IMR-90 (cell line): ENCODE measurements at regions not wholly inside any gene's neighbourhood (a gene's known extent, or its start where the extent isn't known, plus 50 kb on each side); places are given as distances from the start of the nearest gene placed in this dataset.

Experiments
- ATAC-seq: fragments of 200-7000 bp; cut with Tn5 transposase; 2 replicates; pipeline ENCODE4 v1.9.1; 2020; ENCODE audit warnings: low read depth, mild to moderate bottlenecking, moderate library complexity
- BruUV-seq: library from RNA; stranded (reverse); fragments of 400-500 nt; replicated peaks from 2 replicates; lab custom pipeline; 2021; lab: Mats Ljungman, UMichigan
- CTCF ChIA-PET: fragments of 300-600 bp; formaldehyde crosslinking; extraction: SDS; loops from one replicate; lab custom pipeline; 2021; ENCODE audit warnings: antibody characterized with exemption; lab: Yijun Ruan, JAX
- POLR2A ChIA-PET: fragments of 300-600 bp; sonication (Branson Sonifier 250); formaldehyde crosslinking; loops from one replicate; lab custom pipeline; 2022; ENCODE audit warnings: antibody characterized with exemption; ENCODE audit not compliant: unreplicated experiment; lab: Charles Lee
- DNase-seq: peaks from one replicate; pipeline ENCODE4 v3.0.0; 2013
- H2AFZ ChIP-seq: replicated peaks from 2 replicates; pipeline ENCODE3; 2013; ENCODE audit warnings: low read length, mild to moderate bottlenecking; ENCODE audit not compliant: poor library complexity
- H2AK5ac ChIP-seq: 2 replicates; pipeline ENCODE4 v1.6.1; 2013; ENCODE audit warnings: low read depth, low read length, inconsistent platforms
- H2AK9ac ChIP-seq: replicated peaks from 2 replicates; pipeline ENCODE3; 2013; ENCODE audit warnings: mild to moderate bottlenecking, low read depth, low read length, moderate library complexity; ENCODE audit not compliant: poor library complexity
- H2BK120ac ChIP-seq: 2 replicates; pipeline ENCODE4 v1.6.1; 2013; ENCODE audit warnings: low read depth, low read length, inconsistent platforms
- H2BK15ac ChIP-seq: 3 replicates; pipeline ENCODE4 v1.6.1; 2013; ENCODE audit warnings: low read depth, low read length, inconsistent platforms
- H2BK20ac ChIP-seq: 2 replicates; pipeline ENCODE4 v1.6.1; 2013; ENCODE audit warnings: low read depth, mild to moderate bottlenecking, inconsistent platforms, low read length, moderate library complexity
- H2BK5ac ChIP-seq: 2 replicates; pipeline ENCODE4 v1.6.1; 2013; ENCODE audit warnings: mild to moderate bottlenecking, low read depth, low read length, inconsistent platforms; ENCODE audit not compliant: poor library complexity, severe bottlenecking
- H3K14ac ChIP-seq: replicated peaks from 2 replicates; pipeline ENCODE4 v1.6.1; 2013; ENCODE audit warnings: low read depth, low read length, inconsistent platforms
- H3K18ac ChIP-seq: 2 replicates; pipeline ENCODE4 v1.6.1; 2013; ENCODE audit warnings: low read depth, low read length, control low read depth
- H3K23ac ChIP-seq: 2 replicates; pipeline ENCODE4 v1.6.1; 2013; ENCODE audit warnings: low read depth, low read length, inconsistent platforms
- H3K27ac ChIP-seq: 2 replicates; pipeline ENCODE4 v1.5.1; 2013; ENCODE audit warnings: mild to moderate bottlenecking, control low read depth, low read length; ENCODE audit not compliant: insufficient read depth
- H3K27me3 ChIP-seq: 2 replicates; pipeline ENCODE4 v1.6.1; 2013; ENCODE audit warnings: low read length; ENCODE audit not compliant: control insufficient read depth, insufficient read depth
- H3K36me3 ChIP-seq: 2 replicates; pipeline ENCODE4 v1.6.1; 2013; ENCODE audit warnings: low read length, mixed read lengths; ENCODE audit not compliant: control insufficient read depth, insufficient read depth
- H3K4ac ChIP-seq: 2 replicates; pipeline ENCODE4 v1.6.1; 2013; ENCODE audit warnings: low read depth, low read length, inconsistent platforms
- H3K4me1 ChIP-seq: 2 replicates; pipeline ENCODE4 v1.6.1; 2013; ENCODE audit warnings: low read length, mixed read lengths; ENCODE audit not compliant: control insufficient read depth, insufficient read depth
- H3K4me2 ChIP-seq: 2 replicates; pipeline ENCODE4 v1.6.1; 2013; ENCODE audit warnings: low read depth, mild to moderate bottlenecking, control low read depth, low read length, moderate library complexity
- H3K4me3 ChIP-seq: 2 replicates; pipeline ENCODE4 v1.5.1; 2013; ENCODE audit warnings: low read depth, mild to moderate bottlenecking, control low read depth, low read length, moderate library complexity; ENCODE audit not compliant: insufficient read depth
- H3K56ac ChIP-seq: 2 replicates; pipeline ENCODE4 v1.6.1; 2013; ENCODE audit warnings: low read length, inconsistent platforms; ENCODE audit not compliant: insufficient read depth; ENCODE audit errors: extremely low read depth
- H3K79me1 ChIP-seq, 2 experiments: 2 replicates each; pipeline ENCODE4 v1.6.1; 2013; ENCODE audit warnings: low read length in 2 of 2, inconsistent platforms in 1 of 2, low read depth in 1 of 2
- H3K9ac ChIP-seq: 2 replicates; pipeline ENCODE4 v1.6.1; 2013; ENCODE audit warnings: low read depth, low read length, control low read depth
- H3K9me1 ChIP-seq: 2 replicates; pipeline ENCODE4 v1.6.1; 2013; ENCODE audit warnings: low read length, inconsistent platforms; ENCODE audit not compliant: insufficient read depth
- H3K9me3 ChIP-seq: 2 replicates; pipeline ENCODE4 v1.6.1; 2013; ENCODE audit warnings: low read length; ENCODE audit not compliant: control insufficient read depth, insufficient read depth
- H4K20me1 ChIP-seq: 2 replicates; pipeline ENCODE4 v1.6.1; 2013; ENCODE audit warnings: low read length, inconsistent platforms; ENCODE audit not compliant: insufficient read depth
- H4K5ac ChIP-seq: 2 replicates; pipeline ENCODE4 v1.6.1; 2013; ENCODE audit warnings: mild to moderate bottlenecking, low read depth, low read length, control low read depth
- H4K8ac ChIP-seq, 2 experiments: 2 replicates each; pipeline ENCODE4 v1.6.1; 2013; ENCODE audit warnings: low read depth in 2 of 2, low read length in 2 of 2, control low read depth in 1 of 2, inconsistent platforms in 1 of 2
- H4K91ac ChIP-seq: 2 replicates; pipeline ENCODE4 v1.6.1; 2013; ENCODE audit warnings: low read depth, low read length, inconsistent platforms; ENCODE audit not compliant: insufficient read depth
- CTCF ChIP-seq: conservative IDR thresholded peaks from 2 replicates; pipeline ENCODE4 v1.5.1; 2012; ENCODE audit warnings: mild to moderate bottlenecking, low read depth, low read length, improper control_type of control experiment
- MAFK ChIP-seq: IDR thresholded peaks from 2 replicates; pipeline ENCODE4 v1.6.1; 2012; ENCODE audit warnings: low read depth, low read length, improper control_type of control experiment
- WGBS, 2 experiments: methylation state at CpG; one replicate each; pipeline versions ENCODE4 v1.1.5 to v1.1.7; 2013; ENCODE audit warnings: missing lambda C conversion rate in 2 of 2; ENCODE audit not compliant: insufficient read length in 1 of 2; ENCODE audit errors: extremely low coverage in 2 of 2; 5-methylcytosine and 5-hydroxymethylcytosine counted together
- dilution Hi-C: fragments of 300-500 bp; cut with HindIII; formaldehyde crosslinking; loops from one replicate; pipeline ENCODE4 v1.14.3; 2018; ENCODE audit warnings: low sequenced_read_pairs; ENCODE audit not compliant: unreplicated experiment
- in situ Hi-C: fragments of 300-500 bp; cut with MboI; formaldehyde crosslinking; loops from 3 replicates; pipeline ENCODE4 v1.14.3; 2019; ENCODE audit warnings: low sequenced_read_pairs, inconsistent platforms, mixed read lengths
- intact Hi-C: fragments of 100-400 bp; cut with micrococcal nuclease; formaldehyde crosslinking; loops from 2 replicates; pipeline ENCODE4 v1.10.0; 2022

- no TSS peak for BruUV-seq
- no peak overlapping the region for H2AK9ac ChIP-seq
- ChIA-PET POLR2A (no interaction called here), CTCF (interaction anchor here (1.0 to 2.0 kb wide), 7 partner anchors 9 to 127 kb away, joined by 3 to 10 read pairs (median 4); no protein-coding TSS in a partner anchor)
- H2AK5ac ChIP-seq, result no peak overlapping the region
- 0 out of 2 replicates have a peak, but pooled peaks cover 2% of the 10 kb centered on the region for H3K9me1 ChIP-seq
- no peak overlapping the region for H3K9ac ChIP-seq
- peak overlapping the region; percentile 9; the same call in 1 of the 2 replicates for H2BK20ac ChIP-seq
- ATAC-seq (no peak), DNase-seq (no peak)
- H2BK120ac ChIP-seq, result no peak overlapping the region
- intact Hi-C loops (no loop called here), dilution Hi-C loops (no loop called here), in situ Hi-C loops (no loop called here)
- H3K23ac ChIP-seq, result no peak overlapping the region
- no peak overlapping the region for H3K56ac ChIP-seq
- H3K4me1 ChIP-seq, result peaks cover 7% of the 10 kb centered on the region; the same call in 1 of the 2 replicates
- no peak overlapping the region for H3K4me2 ChIP-seq
- H3K14ac ChIP-seq, result no peak overlapping the region
- peak overlapping the region; percentile 35; the same call in 1 of the 2 replicates for H3K18ac ChIP-seq
- TF ChIP-seq MAFK (no peak), CTCF (peak; percentile 39; the same call in 1 of the 2 replicates)
- no peak overlapping the region for H2BK5ac ChIP-seq
- no peaks in the 10 kb centered on the region for H3K79me1 ChIP-seq
- H4K91ac ChIP-seq, result no peak overlapping the region
- no peaks in the 10 kb centered on the region for H3K27me3 ChIP-seq
- H2BK15ac ChIP-seq, result no peak overlapping the region
- no peak overlapping the region for H2AFZ ChIP-seq
- H4K5ac ChIP-seq, result no peak overlapping the region
- H3K36me3 ChIP-seq, result no peaks in the 10 kb centered on the region
- no peak overlapping the region for H3K4me3 ChIP-seq
- H3K9me3 ChIP-seq, result no peaks in the 10 kb centered on the region
- H4K20me1 ChIP-seq, result no peaks in the 10 kb centered on the region
- no peak overlapping the region for H4K8ac ChIP-seq
- H3K4ac ChIP-seq, result no peak overlapping the region
- no CpG with 5 or more reads among the region's 3 CpGs for WGBS, 2 experiments
- no peak overlapping the region for H3K27ac ChIP-seq
These were observed 79.8 kb upstream of the IGF1R start for GRCh38 chr15:98568382-98569017.
